GM12878 (cell line): ENCODE measurements at regions not wholly inside any gene's neighbourhood (a gene's known extent, or its start where the extent isn't known, plus 50 kb on each side); places are given as distances from the start of the nearest gene placed in this dataset.

ENCODE experiments used
- ATAC-seq: fragments of 200-7000 bp; cut with Tn5 transposase; 3 replicates; pipeline ENCODE4 v1.9.1; 2020; ENCODE audit warnings: mild to moderate bottlenecking, moderate library complexity
- BruUV-seq: library from RNA; stranded (reverse); fragments of 400-500 nt; replicated peaks from 2 replicates; lab custom pipeline; 2021; lab: Mats Ljungman, UMichigan
- CTCF ChIA-PET: fragments of 300-600 bp; sonication (Branson Sonifier 250); formaldehyde crosslinking; extraction: SDS; loops from one replicate; lab custom pipeline; 2021; ENCODE audit warnings: inconsistent platforms; lab: Yijun Ruan, JAX
- POLR2A ChIA-PET: fragments of 350-600 bp; formaldehyde crosslinking; extraction: SDS; loops from one replicate; lab custom pipeline; 2021; ENCODE audit warnings: inconsistent platforms; lab: Charles Lee
- RAD21 ChIA-PET: fragments of 300-600 bp; sonication (Branson Sonifier 250); formaldehyde crosslinking; loops from one replicate; lab custom pipeline; 2023; ENCODE audit warnings: antibody characterized with exemption; ENCODE audit not compliant: unreplicated experiment; lab: Charles Lee
- SMC1A ChIA-PET: fragments of 300-600 bp; sonication (Branson Sonifier 250); formaldehyde crosslinking; loops from one replicate; lab custom pipeline; 2023; ENCODE audit not compliant: unreplicated experiment, uncharacterized antibody; lab: Charles Lee
- DNase-seq: peaks from one replicate; pipeline ENCODE4 v3.0.0-alpha.2; 2011; ENCODE audit warnings: low read depth, low spot score
- FAIRE-seq: peaks from 3 replicates; lab custom pipeline; 2011; peaks lifted over from hg19 to GRCh38; lab: Jason Lieb, UNC
- H2AFZ ChIP-seq: 2 replicates; pipeline ENCODE4 v1.6.0; 2011; ENCODE audit warnings: low read depth, low read length, control low read depth; ENCODE audit not compliant: control insufficient read depth
- H3K27ac ChIP-seq: 2 replicates; pipeline ENCODE4 v1.5.1; 2011; ENCODE audit warnings: control low read depth; ENCODE audit not compliant: control insufficient read depth, insufficient read depth
- H3K27me3 ChIP-seq, 2 experiments: replicated peaks in 1 of 2; 2 replicates each; pipeline versions ENCODE4 v1.6.0 to v1.6.1; 2011; ENCODE audit warnings: low read length in 1 of 2; ENCODE audit not compliant: control insufficient read depth in 2 of 2, insufficient read depth in 2 of 2
- H3K36me3 ChIP-seq, 2 experiments: 2 replicates each; pipeline ENCODE4 v1.5.1; 2011; ENCODE audit warnings: low read length in 1 of 2; ENCODE audit not compliant: control insufficient read depth in 2 of 2, insufficient read depth in 2 of 2
- H3K4me1 ChIP-seq: 2 replicates; pipeline ENCODE4 v1.6.1; 2011; ENCODE audit warnings: mild to moderate bottlenecking, low read length, moderate library complexity, mixed read lengths; ENCODE audit not compliant: control insufficient read depth, insufficient read depth
- H3K4me2 ChIP-seq: 2 replicates; pipeline ENCODE4 v1.6.0; 2011; ENCODE audit warnings: control low read depth; ENCODE audit not compliant: control insufficient read depth, insufficient read depth
- H3K4me3 ChIP-seq: fragments of 200-600 bp; sonication (generic); 2 replicates; pipeline ENCODE4 v1.5.1; 2016
- H3K79me2 ChIP-seq: 2 replicates; pipeline ENCODE4 v1.6.0; 2011; ENCODE audit warnings: low read length; ENCODE audit not compliant: control insufficient read depth, insufficient read depth
- H3K9ac ChIP-seq: 2 replicates; pipeline ENCODE4 v1.8.0; 2011; ENCODE audit warnings: low read length, control low read depth, mixed read lengths; ENCODE audit not compliant: control insufficient read depth, insufficient read depth
- H3K9me3 ChIP-seq: replicated peaks from 3 replicates; pipeline ENCODE4 v1.5.1; 2011; ENCODE audit warnings: mild to moderate bottlenecking, low read length; ENCODE audit not compliant: control insufficient read depth, insufficient read depth
- H4K20me1 ChIP-seq: 2 replicates; pipeline ENCODE4 v1.6.0; 2011; ENCODE audit not compliant: control insufficient read depth, insufficient read depth
- CEBPB ChIP-seq, 2 experiments: fragments of 150-350 bp in 1 of 2; IDR thresholded peaks; 2 replicates each; pipeline ENCODE4 v1.6.1; 2012 to 2014; ENCODE audit warnings: low read depth in 2 of 2, low read length in 2 of 2, borderline replicate concordance in 1 of 2, inconsistent platforms in 1 of 2
- CHD1 ChIP-seq: IDR thresholded peaks from 2 replicates; pipeline ENCODE4 v1.6.1; 2012; ENCODE audit warnings: low read depth, low read length, improper control_type of control experiment
- HCFC1 ChIP-seq: fragments of 150-350 bp; IDR thresholded peaks from 2 replicates; pipeline ENCODE4 v1.6.1; 2014; ENCODE audit warnings: low read length
- IKZF2 ChIP-seq, 2 experiments: fragments of 450-650 bp; IDR thresholded peaks; 2 replicates each; pipeline ENCODE4 v1.6.1; 2017; ENCODE audit warnings: mild to moderate bottlenecking in 2 of 2, moderate library complexity in 2 of 2
- MXI1 ChIP-seq: fragments of 150-350 bp; IDR thresholded peaks from 2 replicates; pipeline ENCODE4 v1.6.1; 2011; ENCODE audit warnings: low read depth, mild to moderate bottlenecking, inconsistent platforms, low read length, improper control_type of control experiment
- NBN ChIP-seq: fragments of 450-650 bp; IDR thresholded peaks from 2 replicates; pipeline ENCODE4 v1.6.1; 2016
- NFYA ChIP-seq: IDR thresholded peaks from 2 replicates; pipeline ENCODE4 v1.6.1; 2011; ENCODE audit warnings: low read depth, mild to moderate bottlenecking, low read length, improper control_type of control experiment, borderline replicate concordance
- NR2C1 ChIP-seq: fragments of 450-650 bp; IDR thresholded peaks from 2 replicates; pipeline ENCODE4 v1.6.1; 2017; ENCODE audit warnings: antibody characterized with exemption, mild to moderate bottlenecking, moderate library complexity
- SREBF2 ChIP-seq: IDR thresholded peaks from 2 replicates; pipeline ENCODE4 v1.6.1; 2012; ENCODE audit warnings: mild to moderate bottlenecking, low read length
- WGBS: methylation state at CpG from one replicate; pipeline ENCODE4 v1.1.6; 2016; ENCODE audit warnings: low lambda C conversion rate; ENCODE audit not compliant: insufficient replicate concordance, insufficient coverage; ENCODE audit errors: missing lambda C conversion rate; 5-methylcytosine and 5-hydroxymethylcytosine counted together
- in situ Hi-C: fragments of 300-500 bp; cut with MboI; formaldehyde crosslinking; loops from 9 replicates; pipeline ENCODE4 v1.14.3; 2018; ENCODE audit warnings: mixed read lengths
- intact Hi-C: fragments of 100-400 bp; cut with micrococcal nuclease; formaldehyde crosslinking; loops from one replicate; pipeline ENCODE4 v1.14.2; 2022; ENCODE audit not compliant: unreplicated experiment
- TF ChIP-seq, protein P1 (sequence below): IDR thresholded peaks from 2 replicates; pipeline ENCODE4 v1.6.1; 2011; ENCODE audit warnings: borderline replicate concordance, low read depth, mild to moderate bottlenecking, moderate library complexity, low read length; ENCODE audit not compliant: insufficient read depth, poor library complexity, severe bottlenecking
- TF ChIP-seq, protein P2 (sequence below), 3 experiments: IDR thresholded peaks in 2 of 3; conservative IDR thresholded peaks in 1 of 3; 2 replicates each; pipeline ENCODE4 v1.5.1; 2011; ENCODE audit warnings: low read depth in 3 of 3, low read length in 3 of 3, mild to moderate bottlenecking in 3 of 3, control low read depth in 2 of 3, moderate library complexity in 2 of 3, inconsistent platforms in 1 of 3, mixed read lengths in 1 of 3; ENCODE audit not compliant: control insufficient read depth in 2 of 3, insufficient read depth in 1 of 3; ENCODE audit errors: extremely low read depth in 1 of 3
- TF ChIP-seq, protein P3 (sequence below): IDR thresholded peaks from 2 replicates; pipeline ENCODE4 v1.6.1; 2012; ENCODE audit warnings: low read depth, low read length, improper control_type of control experiment

DNA sequence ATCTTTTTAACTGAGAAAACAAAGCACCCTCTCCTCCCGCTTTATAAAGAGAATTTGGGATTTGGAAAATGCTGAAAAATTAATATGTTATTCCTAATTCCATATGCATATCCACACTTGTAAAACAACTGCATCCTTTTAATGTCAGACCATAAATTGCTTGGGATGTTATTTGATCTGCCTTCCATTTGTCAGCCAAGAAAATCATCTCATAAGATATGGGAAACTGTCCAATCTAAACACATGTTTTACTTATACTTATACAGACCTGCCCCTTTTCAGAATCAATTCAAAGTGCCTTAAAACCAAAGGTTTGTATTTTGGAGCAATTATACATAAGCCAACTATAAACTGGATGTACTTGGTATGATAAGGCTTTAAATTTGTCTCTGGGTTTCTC is 595.5 kb upstream of the PFKP start (continued):
- TF ChIP-seq, protein P1, sequence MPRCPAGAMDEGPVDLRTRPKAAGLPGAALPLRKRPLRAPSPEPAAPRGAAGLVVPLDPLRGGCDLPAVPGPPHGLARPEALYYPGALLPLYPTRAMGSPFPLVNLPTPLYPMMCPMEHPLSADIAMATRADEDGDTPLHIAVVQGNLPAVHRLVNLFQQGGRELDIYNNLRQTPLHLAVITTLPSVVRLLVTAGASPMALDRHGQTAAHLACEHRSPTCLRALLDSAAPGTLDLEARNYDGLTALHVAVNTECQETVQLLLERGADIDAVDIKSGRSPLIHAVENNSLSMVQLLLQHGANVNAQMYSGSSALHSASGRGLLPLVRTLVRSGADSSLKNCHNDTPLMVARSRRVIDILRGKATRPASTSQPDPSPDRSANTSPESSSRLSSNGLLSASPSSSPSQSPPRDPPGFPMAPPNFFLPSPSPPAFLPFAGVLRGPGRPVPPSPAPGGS: no peak
- TF ChIP-seq SREBF2: no peak
- TF ChIP-seq, protein P2, sequence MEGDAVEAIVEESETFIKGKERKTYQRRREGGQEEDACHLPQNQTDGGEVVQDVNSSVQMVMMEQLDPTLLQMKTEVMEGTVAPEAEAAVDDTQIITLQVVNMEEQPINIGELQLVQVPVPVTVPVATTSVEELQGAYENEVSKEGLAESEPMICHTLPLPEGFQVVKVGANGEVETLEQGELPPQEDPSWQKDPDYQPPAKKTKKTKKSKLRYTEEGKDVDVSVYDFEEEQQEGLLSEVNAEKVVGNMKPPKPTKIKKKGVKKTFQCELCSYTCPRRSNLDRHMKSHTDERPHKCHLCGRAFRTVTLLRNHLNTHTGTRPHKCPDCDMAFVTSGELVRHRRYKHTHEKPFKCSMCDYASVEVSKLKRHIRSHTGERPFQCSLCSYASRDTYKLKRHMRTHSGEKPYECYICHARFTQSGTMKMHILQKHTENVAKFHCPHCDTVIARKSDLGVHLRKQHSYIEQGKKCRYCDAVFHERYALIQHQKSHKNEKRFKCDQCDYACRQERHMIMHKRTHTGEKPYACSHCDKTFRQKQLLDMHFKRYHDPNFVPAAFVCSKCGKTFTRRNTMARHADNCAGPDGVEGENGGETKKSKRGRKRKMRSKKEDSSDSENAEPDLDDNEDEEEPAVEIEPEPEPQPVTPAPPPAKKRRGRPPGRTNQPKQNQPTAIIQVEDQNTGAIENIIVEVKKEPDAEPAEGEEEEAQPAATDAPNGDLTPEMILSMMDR (IDR thresholded peaks at IDR 0.05 in 2 of 3, conservative IDR thresholded peaks at IDR 0.05 in 1 of 3; ENCODE audit: control insufficient read depth in 2 of 3, extremely low read depth in 1 of 3, insufficient read depth in 1 of 3, low read depth in 3 of 3, low read length in 3 of 3): no peak
- TF ChIP-seq, all 136 proteins: peak for 0

DNA sequence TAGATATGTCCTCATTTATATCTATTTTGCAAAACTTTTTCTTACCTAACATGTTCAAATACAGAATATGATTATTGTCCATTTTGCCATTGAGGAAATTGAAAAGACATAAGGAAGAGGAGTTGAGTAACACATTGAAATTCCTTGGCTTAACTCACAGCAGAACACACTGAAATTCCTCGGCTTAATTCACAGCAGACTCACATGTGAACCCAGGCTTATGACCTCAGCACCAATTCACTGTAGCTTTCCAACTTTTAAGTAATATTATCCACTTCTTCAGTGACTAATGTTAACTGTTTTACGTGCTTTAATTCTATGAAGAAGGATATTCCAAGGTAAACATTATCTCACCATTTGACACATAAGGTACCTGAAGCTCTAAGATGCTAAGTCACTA is 597.5 kb upstream of the PFKP start:
- no peak overlapping the region for H3K4me3 ChIP-seq
- no TSS peak for BruUV-seq
- no peak overlapping the region for H2AFZ ChIP-seq
- H3K36me3 ChIP-seq: no peaks in the 10 kb centered on the region
- H3K4me2 ChIP-seq: no peak overlapping the region
- no peak overlapping the region for H3K9ac ChIP-seq
- H4K20me1 ChIP-seq: no peaks in the 10 kb centered on the region
- ChIA-PET POLR2A (interaction anchor here (0.5 kb wide), 1 partner anchor 146 kb away, joined by 5 read pairs; no protein-coding TSS in a partner anchor), RAD21 (no interaction called here), CTCF (no interaction called here)
- H3K4me1 ChIP-seq: no peaks in the 10 kb centered on the region
- FAIRE-seq: no peak
- no peaks in the 10 kb centered on the region for H3K79me2 ChIP-seq
- no peak for DNase-seq
- no peaks in the 10 kb centered on the region for H3K27me3 ChIP-seq
- in situ Hi-C loops: no loop called here
- TF ChIP-seq MXI1: no peak
- no peak for TF ChIP-seq NBN
- no peak for TF ChIP-seq NFYA
- TF ChIP-seq NR2C1: no peak
- TF ChIP-seq, protein P1: no peak
- no peak for TF ChIP-seq IKZF2 (IDR thresholded peaks at IDR 0.05)
- TF ChIP-seq CEBPB (IDR thresholded peaks at IDR 0.05; ENCODE audit: borderline replicate concordance in 1 of 2, low read depth in 2 of 2, low read length in 2 of 2): no peak
- no peak for TF ChIP-seq HCFC1
- TF ChIP-seq, protein P3, sequence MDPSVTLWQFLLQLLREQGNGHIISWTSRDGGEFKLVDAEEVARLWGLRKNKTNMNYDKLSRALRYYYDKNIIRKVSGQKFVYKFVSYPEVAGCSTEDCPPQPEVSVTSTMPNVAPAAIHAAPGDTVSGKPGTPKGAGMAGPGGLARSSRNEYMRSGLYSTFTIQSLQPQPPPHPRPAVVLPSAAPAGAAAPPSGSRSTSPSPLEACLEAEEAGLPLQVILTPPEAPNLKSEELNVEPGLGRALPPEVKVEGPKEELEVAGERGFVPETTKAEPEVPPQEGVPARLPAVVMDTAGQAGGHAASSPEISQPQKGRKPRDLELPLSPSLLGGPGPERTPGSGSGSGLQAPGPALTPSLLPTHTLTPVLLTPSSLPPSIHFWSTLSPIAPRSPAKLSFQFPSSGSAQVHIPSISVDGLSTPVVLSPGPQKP: no peak
- TF ChIP-seq CHD1: no peak
- TF ChIP-seq, all 136 proteins: peak for 0
- intact Hi-C loops: no loop called here
- H3K9me3 ChIP-seq: no peaks in the 10 kb centered on the region
- no peak for ATAC-seq
- 4% methylated on average over 2 of the region's 2 CpGs for WGBS
- H3K27ac ChIP-seq: no peak overlapping the region
- SMC1A ChIA-PET: no interaction called here
